Adrenal gland (tissue), 5 donors: ENCODE measurements at regions not wholly inside any gene's neighbourhood (a gene's known extent, or its start where the extent isn't known, plus 50 kb on each side); places are given as distances from the start of the nearest gene placed in this dataset.

Source experiments
- CTCF ChIP-seq, 6 experiments: fragments of 450-650 bp in 4 of 6; fragments of 200-600 bp in 2 of 6; sonication (generic) in 1 of 6; IDR thresholded peaks; 1 replicate in 5 of 6; 2 replicates in 1 of 6; pipeline versions ENCODE4 v1.5.1 to v1.8.0; 2016 to 2021; ENCODE audit warnings: antibody characterized with exemption in 6 of 6, mild to moderate bottlenecking in 2 of 6, moderate library complexity in 1 of 6
- POLR2A ChIP-seq, 2 donors: fragments of 450-650 bp; IDR thresholded peaks; one replicate each; pipeline ENCODE4 v1.6.1; 2017; ENCODE audit warnings: antibody characterized with exemption in 2 of 2, mild to moderate bottlenecking in 2 of 2, moderate library complexity in 1 of 2
- donor health status: DM: no; HTN: no; CAD: no.

- TF ChIP-seq CTCF (IDR thresholded peaks at IDR 0.05) (no peak), POLR2A (IDR thresholded peaks at IDR 0.05) (no peak)
Observed at GRCh38 chr9:135387976-135388375, 91.6 kb upstream of the PPP1R26 start.
